Suprapubic skin (tissue), 4 donors: ENCODE measurements at regions not wholly inside any gene's neighbourhood (a gene's known extent, or its start where the extent isn't known, plus 50 kb on each side); places are given as distances from the start of the nearest gene placed in this dataset.

Experiments used
- DNase-seq, 2 donors: peaks; one replicate each; pipeline ENCODE4 v3.0.0-alpha.2; 2019; ENCODE audit warnings: low spot score in 2 of 2
- H3K27ac ChIP-seq: fragments of 200-600 bp; sonication (generic); one replicate; pipeline ENCODE4 v1.5.1; 2019
- H3K27me3 ChIP-seq: fragments of 200-600 bp; sonication (generic); one replicate; pipeline ENCODE4 v1.5.1; 2019
- H3K36me3 ChIP-seq: fragments of 200-600 bp; sonication (generic); one replicate; pipeline ENCODE4 v1.5.1; 2019
- H3K4me1 ChIP-seq: fragments of 200-600 bp; sonication (generic); one replicate; pipeline ENCODE4 v1.5.1; 2019
- H3K4me3 ChIP-seq: fragments of 200-600 bp; sonication (generic); one replicate; pipeline ENCODE4 v1.5.1; 2019; ENCODE audit warnings: mild to moderate bottlenecking
- H3K9me3 ChIP-seq: fragments of 200-600 bp; sonication (generic); one replicate; pipeline ENCODE4 v1.5.1; 2019
- CTCF ChIP-seq, 2 donors: fragments of 200-600 bp in 1 of 2; fragments of 450-650 bp in 1 of 2; sonication (generic) in 1 of 2; IDR thresholded peaks; one replicate each; pipeline ENCODE4 v1.5.1; 2016 to 2019; ENCODE audit warnings: antibody characterized with exemption in 2 of 2, mild to moderate bottlenecking in 1 of 2, moderate library complexity in 1 of 2
- EP300 ChIP-seq: sonication (generic); formaldehyde crosslinking; IDR thresholded peaks from one replicate; pipeline ENCODE4 v1.6.1; 2017; ENCODE audit warnings: antibody characterized with exemption
- POLR2A ChIP-seq, 2 donors: fragments of 450-650 bp; IDR thresholded peaks; one replicate each; pipeline ENCODE4 v1.6.1; 2017; ENCODE audit warnings: antibody characterized with exemption in 2 of 2, mild to moderate bottlenecking in 2 of 2, moderate library complexity in 2 of 2
- POLR2AphosphoS5 ChIP-seq, 3 donors: sonication (generic); formaldehyde crosslinking; IDR thresholded peaks; one replicate each; pipeline ENCODE4 v1.6.1; 2017; ENCODE audit warnings: antibody characterized with exemption in 3 of 3
- WGBS: methylation state at CpG from one replicate; pipeline ENCODE4 v1.1.5; 2018; 5-methylcytosine and 5-hydroxymethylcytosine counted together

DNA sequence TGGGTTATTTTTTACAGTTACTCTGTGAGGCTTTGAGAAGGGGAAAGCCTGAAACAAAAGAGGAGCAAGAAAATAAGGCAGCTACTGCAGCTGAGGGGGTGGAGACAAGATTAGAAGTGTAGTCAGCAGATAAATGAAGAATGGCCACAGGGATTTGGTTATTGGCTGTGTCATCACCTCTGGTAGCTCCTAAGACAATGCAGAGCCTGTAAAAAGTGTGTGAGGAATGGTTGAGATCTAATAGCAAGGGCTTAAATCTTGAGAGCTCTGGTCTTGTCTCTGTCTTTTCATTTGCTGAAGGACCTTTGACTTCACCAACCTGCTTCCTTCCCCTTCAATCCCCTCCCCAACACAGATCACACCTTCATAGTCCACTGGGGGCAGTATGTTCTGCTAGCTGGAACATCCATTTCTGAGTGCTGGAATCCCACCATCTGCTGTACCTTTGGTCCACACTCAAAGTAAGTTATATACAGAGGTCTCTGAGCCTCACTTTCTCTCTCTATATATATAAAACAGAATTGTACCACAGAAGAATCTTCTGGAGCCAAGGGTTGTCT is 213.7 kb upstream of the ZIC3 start:
- Histone ChIP-seq H3K36me3 (no peaks in the 10 kb centered on the region), H3K9me3 (no peaks in the 10 kb centered on the region), H3K27ac (no peak overlapping the region), H3K4me3 (no peak overlapping the region), H3K27me3 (no peaks in the 10 kb centered on the region), H3K4me1 (no peaks in the 10 kb centered on the region)
- DNase-seq = no peak
- TF ChIP-seq POLR2AphosphoS5 (IDR thresholded peaks at IDR 0.05) (no peak), CTCF (IDR thresholded peaks at IDR 0.05) (no peak), EP300 (no peak), POLR2A (IDR thresholded peaks at IDR 0.05) (no peak)

- H3K27me3 ChIP-seq = no peaks in the 10 kb centered on the region
- no peak overlapping the region for H3K27ac ChIP-seq
- no peak for DNase-seq
- WGBS = 51% methylated on average over 3 of the region's 3 CpGs
- TF ChIP-seq EP300 (no peak), POLR2AphosphoS5 (IDR thresholded peaks at IDR 0.05) (no peak), CTCF (IDR thresholded peaks at IDR 0.05) (no peak), POLR2A (IDR thresholded peaks at IDR 0.05) (no peak)
- no peaks in the 10 kb centered on the region for H3K4me1 ChIP-seq
- no peak overlapping the region for H3K4me3 ChIP-seq
- no peaks in the 10 kb centered on the region for H3K36me3 ChIP-seq
- no peaks in the 10 kb centered on the region for H3K9me3 ChIP-seq
These were observed 223.0 kb upstream of the ZIC3 start for GRCh38 chrX:137342969-137343368.

DNA sequence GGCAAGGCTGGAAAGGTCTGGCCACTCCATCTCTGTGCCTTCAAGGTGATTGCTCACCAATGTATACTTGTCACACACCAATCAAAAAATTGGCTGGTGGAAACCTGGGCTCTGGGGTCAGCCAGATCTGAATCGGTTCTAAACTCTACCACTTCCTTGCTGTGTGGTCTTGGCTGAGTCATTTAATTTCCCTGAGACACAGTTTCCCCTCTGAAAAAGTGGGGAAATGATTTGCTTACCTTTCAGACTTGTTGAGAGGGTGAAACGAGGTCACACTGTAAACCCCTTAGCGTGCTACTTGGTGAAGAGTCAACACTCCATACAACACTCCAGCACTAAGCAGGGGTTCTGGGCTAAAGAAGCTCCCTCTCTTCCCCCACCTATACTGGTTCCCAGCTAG is 252.3 kb upstream of the ZIC3 start:
- TF ChIP-seq POLR2A (IDR thresholded peaks at IDR 0.05) (no peak), CTCF (IDR thresholded peaks at IDR 0.05) (no peak), EP300 (no peak), POLR2AphosphoS5 (IDR thresholded peaks at IDR 0.05) (no peak)
- H3K9me3 ChIP-seq = no peaks in the 10 kb centered on the region
- no peak overlapping the region for H3K4me3 ChIP-seq
- no peak overlapping the region for H3K27ac ChIP-seq
- no peaks in the 10 kb centered on the region for H3K4me1 ChIP-seq
- no peaks in the 10 kb centered on the region for H3K27me3 ChIP-seq
- H3K36me3 ChIP-seq = no peaks in the 10 kb centered on the region
- WGBS = 68% methylated on average over 3 of the region's 3 CpGs
- DNase-seq = no peak

DNA sequence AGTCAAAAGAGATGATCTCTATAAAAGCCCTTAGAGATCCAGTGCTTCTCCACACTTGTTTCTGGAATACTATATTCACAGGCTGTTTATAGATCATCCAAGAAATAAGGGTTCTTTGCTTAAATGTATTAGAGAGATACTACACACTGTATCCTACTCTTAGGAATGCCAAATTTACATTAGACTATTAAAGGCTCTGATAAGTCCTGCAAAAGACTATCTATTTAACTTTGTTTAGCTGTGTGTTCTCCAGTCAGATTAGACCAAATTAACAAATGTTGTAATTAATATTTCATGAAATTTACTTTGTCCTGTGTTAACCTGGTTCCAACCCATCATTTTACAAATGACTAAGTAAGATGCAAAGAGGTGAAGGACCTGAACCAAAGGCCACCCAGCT is 260.5 kb upstream of the ZIC3 start:
- DNase-seq = no peak
- Histone ChIP-seq H3K27ac (no peak overlapping the region), H3K9me3 (no peaks in the 10 kb centered on the region), H3K4me3 (no peak overlapping the region), H3K4me1 (no peaks in the 10 kb centered on the region), H3K36me3 (no peaks in the 10 kb centered on the region), H3K27me3 (no peaks in the 10 kb centered on the region)
- TF ChIP-seq POLR2A (IDR thresholded peaks at IDR 0.05) (no peak), POLR2AphosphoS5 (IDR thresholded peaks at IDR 0.05) (no peak), CTCF (IDR thresholded peaks at IDR 0.05) (no peak), EP300 (no peak)

- Histone ChIP-seq H3K27me3 (no peaks in the 10 kb centered on the region), H3K27ac (no peak overlapping the region), H3K4me3 (no peak overlapping the region), H3K36me3 (no peaks in the 10 kb centered on the region), H3K9me3 (no peaks in the 10 kb centered on the region), H3K4me1 (no peaks in the 10 kb centered on the region)
- DNase-seq = no peak
- 77% methylated on average over 4 of the region's 4 CpGs for WGBS
- TF ChIP-seq EP300 = no peak
- TF ChIP-seq CTCF (IDR thresholded peaks at IDR 0.05) = no peak
- no peak for TF ChIP-seq POLR2A (IDR thresholded peaks at IDR 0.05)
- TF ChIP-seq POLR2AphosphoS5 (IDR thresholded peaks at IDR 0.05) = no peak
These were observed 263.4 kb upstream of the GPR101 start for GRCh38 chrX:137297167-137297566.
